Prostate gland (tissue), 2 donors: ENCODE measurements at regions not wholly inside any gene's neighbourhood (a gene's known extent, or its start where the extent isn't known, plus 50 kb on each side); places are given as distances from the start of the nearest gene placed in this dataset.

Experiments used
- DNase-seq: peaks from one replicate; pipeline ENCODE4 v3.0.0-alpha.2; 2019; ENCODE audit warnings: low spot score
- H3K27ac ChIP-seq, 2 donors: fragments of 200-600 bp; sonication (generic); 2 replicates each; pipeline ENCODE4 v1.5.1; 2017 to 2019
- H3K27me3 ChIP-seq: fragments of 200-600 bp; sonication (generic); replicated peaks from 2 replicates; pipeline ENCODE4 v1.5.1; 2019; ENCODE audit not compliant: insufficient read depth
- H3K36me3 ChIP-seq, 2 donors: fragments of 200-600 bp; sonication (generic); 1 replicate in 1 of 2; 2 replicates in 1 of 2; pipeline versions ENCODE4 v1.5.1 to v1.8.1; 2017 to 2019
- H3K4me1 ChIP-seq: fragments of 200-600 bp; sonication (generic); replicated peaks from 2 replicates; pipeline ENCODE4 v1.5.1; 2019
- H3K4me3 ChIP-seq, 2 donors: fragments of 200-600 bp; sonication (generic); 2 replicates each; pipeline ENCODE4 v1.5.1; 2017 to 2019
- H3K9me3 ChIP-seq: fragments of 200-600 bp; sonication (generic); 2 replicates; pipeline ENCODE4 v1.5.1; 2017
- CTCF ChIP-seq, 4 experiments: fragments of 200-600 bp in 2 of 4; fragments of 450-650 bp in 2 of 4; sonication (generic) in 2 of 4; IDR thresholded peaks; 1 replicate in 3 of 4; 2 replicates in 1 of 4; pipeline ENCODE4 v1.5.1; 2016 to 2019; ENCODE audit warnings: antibody characterized with exemption in 4 of 4, mild to moderate bottlenecking in 2 of 4, moderate library complexity in 2 of 4
- POLR2A ChIP-seq: fragments of 450-650 bp; IDR thresholded peaks from one replicate; pipeline ENCODE4 v1.6.1; 2016; ENCODE audit warnings: antibody characterized with exemption, mild to moderate bottlenecking
- POLR2AphosphoS5 ChIP-seq: sonication (generic); formaldehyde crosslinking; IDR thresholded peaks from one replicate; pipeline ENCODE4 v1.6.1; 2017; ENCODE audit warnings: antibody characterized with exemption
- WGBS: methylation state at CpG from one replicate; pipeline ENCODE4 v1.1.5; 2018; 5-methylcytosine and 5-hydroxymethylcytosine counted together
- intact Hi-C: fragments of 100-400 bp; cut with DNase I; formaldehyde crosslinking; loops from one replicate; pipeline ENCODE4 v1.14.2; 2022

GRCh38 chr4:173835903-173836302 lies 305.9 kb upstream of the HAND2 start:
- WGBS: 48% methylated on average over 4 of the region's 4 CpGs
- intact Hi-C loops: no loop called here
- no peak for TF ChIP-seq POLR2AphosphoS5
- TF ChIP-seq POLR2A: no peak
- TF ChIP-seq CTCF (IDR thresholded peaks at IDR 0.05): no peak
- no peaks in the 10 kb centered on the region for H3K36me3 ChIP-seq
- no peak overlapping the region for H3K4me3 ChIP-seq
- no peaks in the 10 kb centered on the region for H3K9me3 ChIP-seq
- no peak overlapping the region for H3K27ac ChIP-seq
- DNase-seq: no peak
- H3K4me1 ChIP-seq: no peaks in the 10 kb centered on the region
- no peaks in the 10 kb centered on the region for H3K27me3 ChIP-seq

- TF ChIP-seq POLR2A: no peak
- no peak for TF ChIP-seq POLR2AphosphoS5
- no peak for TF ChIP-seq CTCF (IDR thresholded peaks at IDR 0.05)
- Histone ChIP-seq H3K4me3 (no peak overlapping the region), H3K36me3 (no peaks in the 10 kb centered on the region), H3K27me3 (no peaks in the 10 kb centered on the region), H3K9me3 (no peaks in the 10 kb centered on the region), H3K4me1 (no peaks in the 10 kb centered on the region), H3K27ac (no peak overlapping the region)
- 83% methylated on average over 1 of the region's 1 CpG for WGBS
- intact Hi-C loops: no loop called here
- no peak for DNase-seq
Measured at GRCh38 chr4:173834151-173834550, 304.1 kb upstream of the HAND2 start.

GRCh38 chr4:173829565-173829964 lies 299.5 kb upstream of the HAND2 start:
- DNase-seq: no peak
- H3K9me3 ChIP-seq: no peaks in the 10 kb centered on the region
- no peak for TF ChIP-seq POLR2AphosphoS5
- TF ChIP-seq POLR2A: no peak
- TF ChIP-seq CTCF (IDR thresholded peaks at IDR 0.05): no peak
- WGBS: 95% methylated on average over 4 of the region's 4 CpGs
- intact Hi-C loops: no loop called here
- no peaks in the 10 kb centered on the region for H3K27me3 ChIP-seq
- no peak overlapping the region for H3K4me3 ChIP-seq
- H3K36me3 ChIP-seq: no peaks in the 10 kb centered on the region
- no peaks in the 10 kb centered on the region for H3K4me1 ChIP-seq
- H3K27ac ChIP-seq: no peak overlapping the region

- Histone ChIP-seq H3K36me3 (no peaks in the 10 kb centered on the region), H3K4me1 (no peaks in the 10 kb centered on the region), H3K27me3 (no peaks in the 10 kb centered on the region), H3K9me3 (no peaks in the 10 kb centered on the region), H3K4me3 (no peak overlapping the region), H3K27ac (no peak overlapping the region)
- intact Hi-C loops: no loop called here
- TF ChIP-seq CTCF (IDR thresholded peaks at IDR 0.05) (no peak), POLR2A (no peak), POLR2AphosphoS5 (no peak)
- 59% methylated on average over 2 of the region's 2 CpGs for WGBS
- DNase-seq: no peak
Measured at GRCh38 chr4:173827707-173828106, 297.7 kb upstream of the HAND2 start.

- no peak for TF ChIP-seq POLR2A
- TF ChIP-seq CTCF (IDR thresholded peaks at IDR 0.05): no peak
- TF ChIP-seq POLR2AphosphoS5: no peak
- H3K4me1 ChIP-seq: no peaks in the 10 kb centered on the region
- 57% methylated on average over 3 of the region's 3 CpGs for WGBS
- H3K27me3 ChIP-seq: no peaks in the 10 kb centered on the region
- no peak for DNase-seq
- H3K4me3 ChIP-seq: no peak overlapping the region
- intact Hi-C loops: no loop called here
- no peaks in the 10 kb centered on the region for H3K36me3 ChIP-seq
- H3K9me3 ChIP-seq: no peaks in the 10 kb centered on the region
- no peak overlapping the region for H3K27ac ChIP-seq
Measured at GRCh38 chr4:173821876-173822275, 291.8 kb upstream of the HAND2 start.
